Neural cell (in vitro differentiated cells): ENCODE measurements at regions not wholly inside any gene's neighbourhood (a gene's known extent, or its start where the extent isn't known, plus 50 kb on each side); places are given as distances from the start of the nearest gene placed in this dataset.

Experiments
- H2AFZ ChIP-seq: fragments of 200-600, 300-800 bp; sonication (generic), shearing (Covaris generic); 2 replicates; pipeline ENCODE4 v1.6.0; 2014; ENCODE audit warnings: low read depth, mild to moderate bottlenecking, antibody characterized with exemption, low read length, moderate library complexity
- H3F3A ChIP-seq: fragments of 200-600 bp; shearing (Covaris generic); 2 replicates; pipeline ENCODE4 v1.6.1; 2016; ENCODE audit warnings: mild to moderate bottlenecking, moderate library complexity, mixed read lengths, antibody characterized with exemption, low read length; ENCODE audit not compliant: insufficient read depth, poor library complexity, severe bottlenecking
- H3K27ac ChIP-seq: fragments of 200-600, 300-800 bp; sonication (generic), shearing (Covaris generic); 2 replicates; pipeline ENCODE4 v1.5.1; 2014; ENCODE audit warnings: mild to moderate bottlenecking, low read length, moderate library complexity
- H3K27me3 ChIP-seq: fragments of 300-800, 200-600 bp; sonication (generic), shearing (Covaris generic); 2 replicates; pipeline ENCODE4 v1.6.0; 2014; ENCODE audit warnings: mild to moderate bottlenecking, low read depth, low read length, moderate library complexity; ENCODE audit not compliant: insufficient read depth
- H3K36me3 ChIP-seq: fragments of 300-800, 200-600 bp; sonication (generic), shearing (Covaris generic); 2 replicates; pipeline ENCODE4 v1.5.1; 2014; ENCODE audit warnings: mild to moderate bottlenecking, antibody characterized with exemption, low read length, moderate library complexity; ENCODE audit not compliant: insufficient read depth
- H3K4me2 ChIP-seq: fragments of 300-800, 200-600 bp; sonication (generic), shearing (Covaris generic); 2 replicates; pipeline ENCODE4 v1.6.0; 2014; ENCODE audit warnings: mild to moderate bottlenecking, low read length
- H3K4me3 ChIP-seq: fragments of 300-800, 200-600 bp; sonication (generic), shearing (Covaris generic); 2 replicates; pipeline ENCODE4 v1.5.1; 2014; ENCODE audit warnings: mild to moderate bottlenecking, low read length, moderate library complexity
- H3K79me2 ChIP-seq: fragments of 200-600 bp; shearing (Covaris generic); replicated peaks from 2 replicates; pipeline ENCODE4 v1.6.0; 2014; ENCODE audit warnings: mild to moderate bottlenecking, low read length, moderate library complexity; ENCODE audit not compliant: insufficient read depth
- H3K9ac ChIP-seq: fragments of 300-800, 200-600 bp; sonication (generic), shearing (Covaris generic); 2 replicates; pipeline ENCODE4 v1.6.1; 2016; ENCODE audit warnings: mild to moderate bottlenecking, low read length, mixed read lengths
- H3K9me2 ChIP-seq: fragments of 200-600 bp; shearing (Covaris generic); 2 replicates; pipeline ENCODE4 v1.6.1; 2016; ENCODE audit warnings: mild to moderate bottlenecking, low read length, mixed read lengths; ENCODE audit not compliant: insufficient read depth
- H3K9me3 ChIP-seq: fragments of 200-600, 300-800 bp; sonication (generic), shearing (Covaris generic); 2 replicates; pipeline ENCODE4 v1.6.1; 2016; ENCODE audit warnings: mild to moderate bottlenecking, mixed run types, low read length, moderate library complexity, mixed read lengths
- H4K20me1 ChIP-seq: fragments of 200-600 bp; shearing (Covaris generic); 2 replicates; pipeline ENCODE4 v1.6.1; 2016; ENCODE audit warnings: mild to moderate bottlenecking, mixed run types; ENCODE audit not compliant: insufficient read depth
- EP300 ChIP-seq: fragments of 450-650 bp; conservative IDR thresholded peaks from 2 replicates; pipeline ENCODE4 v1.6.1; 2014; ENCODE audit warnings: antibody characterized with exemption, mild to moderate bottlenecking, moderate library complexity; ENCODE audit not compliant: poor library complexity, severe bottlenecking
- EZH2 ChIP-seq: fragments of 200-600, 300-800 bp; shearing (Covaris generic), sonication (generic); IDR thresholded peaks from 2 replicates; pipeline ENCODE4 v1.6.1; 2014; ENCODE audit warnings: antibody characterized with exemption, low read length, borderline replicate concordance, mild to moderate bottlenecking; ENCODE audit not compliant: insufficient read depth, poor library complexity, severe bottlenecking
- MXI1 ChIP-seq: fragments of 450-650 bp; conservative IDR thresholded peaks from 2 replicates; pipeline ENCODE4 v1.6.1; 2014; ENCODE audit warnings: antibody characterized with exemption, mild to moderate bottlenecking; ENCODE audit not compliant: poor library complexity, severe bottlenecking
- POLR2AphosphoS5 ChIP-seq: IDR thresholded peaks from 2 replicates; pipeline ENCODE4 v1.6.1; 2012
- RAD21 ChIP-seq: fragments of 450-650 bp; conservative IDR thresholded peaks from 2 replicates; pipeline ENCODE4 v1.6.1; 2014; ENCODE audit warnings: antibody characterized with exemption, mild to moderate bottlenecking, moderate library complexity
- REST ChIP-seq: IDR thresholded peaks from 2 replicates; pipeline ENCODE4 v1.6.1; 2012; ENCODE audit warnings: borderline replicate concordance
- SMC3 ChIP-seq: fragments of 450-650 bp; conservative IDR thresholded peaks from 2 replicates; pipeline ENCODE4 v1.6.1; 2014; ENCODE audit warnings: antibody characterized with exemption, mild to moderate bottlenecking, moderate library complexity; ENCODE audit not compliant: poor library complexity
- TAF1 ChIP-seq: IDR thresholded peaks from 2 replicates; pipeline ENCODE4 v1.6.1; 2012; ENCODE audit warnings: low read depth
- TF ChIP-seq, protein P1 (sequence below): fragments of 450-650 bp; IDR thresholded peaks from 2 replicates; pipeline ENCODE4 v1.5.1; 2014; ENCODE audit warnings: antibody characterized with exemption, mild to moderate bottlenecking, moderate library complexity; ENCODE audit not compliant: poor library complexity, severe bottlenecking

DNA sequence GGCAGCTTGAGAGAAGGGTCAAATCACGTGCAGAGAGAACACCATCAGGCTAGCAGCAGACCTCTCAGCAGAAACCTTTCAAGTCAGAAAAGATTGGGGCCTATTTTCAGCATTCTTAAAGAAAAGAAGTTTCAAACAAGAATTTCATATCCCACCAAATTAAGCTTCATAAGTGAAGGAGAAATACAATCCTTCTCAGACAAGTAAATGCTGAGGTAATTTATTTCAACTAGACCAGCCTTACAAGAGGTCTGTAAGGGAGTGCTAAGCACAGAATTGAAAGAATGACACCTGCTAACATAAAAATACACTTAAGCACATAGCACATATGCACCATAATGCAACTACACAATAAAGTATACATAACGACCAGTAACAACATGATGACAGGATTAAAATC is 693.9 kb downstream of the NYAP2 start:
- H3K36me3 ChIP-seq: no peaks in the 10 kb centered on the region
- no peaks in the 10 kb centered on the region for H3K79me2 ChIP-seq
- H3K4me2 ChIP-seq: no peak overlapping the region
- H2AFZ ChIP-seq: no peak overlapping the region
- H4K20me1 ChIP-seq: no peaks in the 10 kb centered on the region
- TF ChIP-seq EP300: no peak
- TF ChIP-seq EZH2: no peak
- no peak for TF ChIP-seq TAF1
- TF ChIP-seq REST: no peak
- no peaks in the 10 kb centered on the region for H3F3A ChIP-seq
- no peaks in the 10 kb centered on the region for H3K9me3 ChIP-seq
- no peaks in the 10 kb centered on the region for H3K27me3 ChIP-seq
- no peak overlapping the region for H3K9ac ChIP-seq
- no peak overlapping the region for H3K27ac ChIP-seq
- H3K4me3 ChIP-seq: no peak overlapping the region
- H3K9me2 ChIP-seq: no peaks in the 10 kb centered on the region

DNA sequence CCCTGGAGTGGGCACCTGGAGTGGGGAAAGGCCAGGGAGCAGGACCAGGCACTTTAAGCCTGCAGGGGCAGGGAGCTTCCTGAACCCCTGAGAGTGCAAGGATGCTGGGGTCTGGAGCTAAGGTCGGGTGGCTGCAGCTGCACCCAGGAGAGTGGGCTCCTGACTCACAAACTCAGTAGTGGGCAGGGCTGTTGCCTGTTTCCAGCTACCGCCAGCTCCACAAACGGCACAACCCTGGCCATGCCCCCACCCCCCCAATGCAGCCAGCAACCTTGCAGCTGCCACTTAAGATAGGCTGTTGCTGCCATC is 688.8 kb downstream of the NYAP2 start:
- no peak overlapping the region for H2AFZ ChIP-seq
- H3K79me2 ChIP-seq: no peaks in the 10 kb centered on the region
- TF ChIP-seq SMC3: no peak
- TF ChIP-seq EP300: no peak
- TF ChIP-seq, protein P1, sequence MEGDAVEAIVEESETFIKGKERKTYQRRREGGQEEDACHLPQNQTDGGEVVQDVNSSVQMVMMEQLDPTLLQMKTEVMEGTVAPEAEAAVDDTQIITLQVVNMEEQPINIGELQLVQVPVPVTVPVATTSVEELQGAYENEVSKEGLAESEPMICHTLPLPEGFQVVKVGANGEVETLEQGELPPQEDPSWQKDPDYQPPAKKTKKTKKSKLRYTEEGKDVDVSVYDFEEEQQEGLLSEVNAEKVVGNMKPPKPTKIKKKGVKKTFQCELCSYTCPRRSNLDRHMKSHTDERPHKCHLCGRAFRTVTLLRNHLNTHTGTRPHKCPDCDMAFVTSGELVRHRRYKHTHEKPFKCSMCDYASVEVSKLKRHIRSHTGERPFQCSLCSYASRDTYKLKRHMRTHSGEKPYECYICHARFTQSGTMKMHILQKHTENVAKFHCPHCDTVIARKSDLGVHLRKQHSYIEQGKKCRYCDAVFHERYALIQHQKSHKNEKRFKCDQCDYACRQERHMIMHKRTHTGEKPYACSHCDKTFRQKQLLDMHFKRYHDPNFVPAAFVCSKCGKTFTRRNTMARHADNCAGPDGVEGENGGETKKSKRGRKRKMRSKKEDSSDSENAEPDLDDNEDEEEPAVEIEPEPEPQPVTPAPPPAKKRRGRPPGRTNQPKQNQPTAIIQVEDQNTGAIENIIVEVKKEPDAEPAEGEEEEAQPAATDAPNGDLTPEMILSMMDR: no peak
- TF ChIP-seq MXI1: no peak
- no peak for TF ChIP-seq RAD21
- no peak for TF ChIP-seq POLR2AphosphoS5
- no peak for TF ChIP-seq TAF1
- TF ChIP-seq REST: no peak
- no peak for TF ChIP-seq EZH2
- H3K27ac ChIP-seq: no peak overlapping the region
- H3K36me3 ChIP-seq: no peaks in the 10 kb centered on the region
- no peaks in the 10 kb centered on the region for H3K27me3 ChIP-seq
- no peaks in the 10 kb centered on the region for H4K20me1 ChIP-seq
- H3K4me2 ChIP-seq: no peak overlapping the region
- no peaks in the 10 kb centered on the region for H3F3A ChIP-seq
- H3K9me3 ChIP-seq: no peaks in the 10 kb centered on the region
- H3K4me3 ChIP-seq: no peak overlapping the region
- H3K9ac ChIP-seq: no peak overlapping the region
- H3K9me2 ChIP-seq: no peaks in the 10 kb centered on the region
